ENCODE measurements at regions not wholly inside any gene's neighbourhood (a gene's known extent, or its start where the extent isn't known, plus 50 kb on each side); places are given as distances from the start of the nearest gene placed in this dataset.

DNA sequence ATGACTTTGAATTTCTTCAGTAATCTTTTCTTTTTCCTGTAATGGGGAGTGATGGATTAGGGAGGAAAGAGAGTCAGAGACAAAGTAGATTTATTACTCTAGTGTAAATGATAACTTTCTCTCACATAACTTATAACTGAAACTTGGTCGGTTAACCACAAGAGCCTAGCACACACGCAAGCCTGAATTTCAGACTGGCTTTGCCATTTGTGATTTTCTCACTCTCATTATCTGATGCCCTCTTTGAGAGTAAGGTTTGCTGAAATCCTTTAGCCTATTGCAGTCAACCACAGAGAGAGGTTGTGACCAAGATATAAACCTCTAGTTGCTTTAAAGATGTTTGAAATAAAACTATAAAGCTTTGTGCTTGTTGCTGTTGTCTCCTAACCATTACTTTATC, 117.9 kb upstream of the NETO1 start:
- ChIA-PET CTCF (no interaction called here), POLR2A (no interaction called here), RAD21 (ENCODE audit: low non-redundant PET in 1 of 2, low total read pairs in 2 of 2, uncharacterized antibody in 2 of 2, unreplicated experiment in 2 of 2) (no interaction called here)
- BruUV-seq (replicated peaks), result no TSS peak
- Histone ChIP-seq H3K4me2 (ENCODE audit: low read length) (no peak overlapping the region), H2AFZ (ENCODE audit: low read depth, low read length, poor library complexity, severe bottlenecking) (no peak overlapping the region), H3K27me3 (ENCODE audit: insufficient read depth, low read length) (no peaks in the 10 kb centered on the region), H3K79me2 (ENCODE audit: insufficient read depth, low read length) (no peaks in the 10 kb centered on the region), H3K36me3 (ENCODE audit: control insufficient read depth in 1 of 2, insufficient read depth in 2 of 2, low read length in 2 of 2) (no peaks in the 10 kb centered on the region; a peak in 1 of 4 replicates), H3K4me3 (replicated peaks in 1 of 2; ENCODE audit: low read depth in 1 of 2, low read length in 2 of 2) (no peak overlapping the region), H4K20me1 (ENCODE audit: insufficient read depth) (no peaks in the 10 kb centered on the region), H3K9me2 (ENCODE audit: insufficient read depth) (no peaks in the 10 kb centered on the region), H3K9ac (ENCODE audit: low read length) (no peak overlapping the region), H3K4me1 (ENCODE audit: control insufficient read depth in 1 of 2, insufficient read depth in 2 of 2, low read length in 2 of 2) (no peaks in the 10 kb centered on the region), H3K27ac (ENCODE audit: low read depth, low read length) (no peak overlapping the region), H3K9me3 (ENCODE audit: control insufficient read depth in 1 of 2, insufficient read depth in 1 of 2, low read depth in 1 of 2, low read length in 2 of 2) (peaks cover 3 to 13% of the 10 kb centered on the region in 2 experiments; a peak in 3 of 4 replicates)
- DNase-seq (ENCODE audit: low read depth, low spot score) (no peak), ATAC-seq (no peak)
- intact Hi-C loops (cut with micrococcal nuclease), result no loop called here
- TF ChIP-seq MAX (IDR thresholded peaks at IDR 0.05), result no peak
- TF ChIP-seq POLR2A (IDR thresholded peaks at IDR 0.05; ENCODE audit: borderline replicate concordance, extremely low read depth, insufficient read depth, insufficient read length), result no peak
- no peak for TF ChIP-seq ATF3 (IDR thresholded peaks at IDR 0.05)
- TF ChIP-seq FOSL1 (IDR thresholded peaks at IDR 0.05; ENCODE audit: low read depth), result no peak
- TF ChIP-seq CTCF (IDR thresholded peaks at IDR 0.05 in 2 of 3, conservative IDR thresholded peaks at IDR 0.05 in 1 of 3; ENCODE audit: borderline replicate concordance in 1 of 3, insufficient read depth in 1 of 3, low read depth in 2 of 3, low read length in 2 of 3), result no peak
- TF ChIP-seq POLR2AphosphoS5 (IDR thresholded peaks at IDR 0.05; ENCODE audit: low read depth, low read length), result no peak
- TF ChIP-seq EGR1 (IDR thresholded peaks at IDR 0.05; ENCODE audit: low read depth), result no peak
- no peak for TF ChIP-seq CEBPB (IDR thresholded peaks at IDR 0.05; ENCODE audit: low read depth)
- no peak for TF ChIP-seq SRF (IDR thresholded peaks at IDR 0.05; ENCODE audit: low read depth)
- no peak for TF ChIP-seq ZFX (IDR thresholded peaks at IDR 0.05)
- TF ChIP-seq RAD21 (IDR thresholded peaks at IDR 0.05; ENCODE audit: low read depth), result no peak
- no peak for TF ChIP-seq TCF7L2 (IDR thresholded peaks at IDR 0.05; ENCODE audit: borderline replicate concordance, extremely low read depth, insufficient read depth, insufficient read length)
